Right atrium auricular region (tissue), 2 donors: ENCODE measurements at regions not wholly inside any gene's neighbourhood (a gene's known extent, or its start where the extent isn't known, plus 50 kb on each side); places are given as distances from the start of the nearest gene placed in this dataset.

Experiments
- DNase-seq: peaks from one replicate; pipeline ENCODE4 v3.0.0-alpha.2; 2019; ENCODE audit warnings: low spot score
- H3K27ac ChIP-seq, 2 donors: fragments of 200-600 bp; sonication (generic); 1 replicate in 1 of 2; 2 replicates in 1 of 2; pipeline ENCODE4 v1.5.1; 2016 to 2019
- H3K27me3 ChIP-seq, 2 donors: fragments of 200-600 bp; sonication (generic); one replicate each; pipeline versions ENCODE4 v1.5.1 to v1.6.0; 2017 to 2019
- H3K36me3 ChIP-seq: fragments of 200-600 bp; sonication (generic); one replicate; pipeline ENCODE4 v1.5.1; 2016
- H3K4me1 ChIP-seq, 2 donors: fragments of 200-600 bp; sonication (generic); one replicate each; pipeline versions ENCODE4 v1.5.1 to v1.6.0; 2017 to 2019
- H3K4me3 ChIP-seq, 2 donors: fragments of 200-600 bp; sonication (generic); 1 replicate in 1 of 2; 2 replicates in 1 of 2; pipeline ENCODE4 v1.5.1; 2017 to 2019; ENCODE audit warnings: mild to moderate bottlenecking in 1 of 2, moderate library complexity in 1 of 2
- H3K9me3 ChIP-seq, 2 donors: fragments of 200-600 bp; sonication (generic); one replicate each; pipeline ENCODE4 v1.5.1; 2019
- TF ChIP-seq, protein P1 (sequence below), 2 donors: fragments of 200-600 bp; sonication (generic); IDR thresholded peaks; one replicate each; pipeline ENCODE4 v1.5.1; 2019; ENCODE audit warnings: antibody characterized with exemption in 2 of 2

DNA sequence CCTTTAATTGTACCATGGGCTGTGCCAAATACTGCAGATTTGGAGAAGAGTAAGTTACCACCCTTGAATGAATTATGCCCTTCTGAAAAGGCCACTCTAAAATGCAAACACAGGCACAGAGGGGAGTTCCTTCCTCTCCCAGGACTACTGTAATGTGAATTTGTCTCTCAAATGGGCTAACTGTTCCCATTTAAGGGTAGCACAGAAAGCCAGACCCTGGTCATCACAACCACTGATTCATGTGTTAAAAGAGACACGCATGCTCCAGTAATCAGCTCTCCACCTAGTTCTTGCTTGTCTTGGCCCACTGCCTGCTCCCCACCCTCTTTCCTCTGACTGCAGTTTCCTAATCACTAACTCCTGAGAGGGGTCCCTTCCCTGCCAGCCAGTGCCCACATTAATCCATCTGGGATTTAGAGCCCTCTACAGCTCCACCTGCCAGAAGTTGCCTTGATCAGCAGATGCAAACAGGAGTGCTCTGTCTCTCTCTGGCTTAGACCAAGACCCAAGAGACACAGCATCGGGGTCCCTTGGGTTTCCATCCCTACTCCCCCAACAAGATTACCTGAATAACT is 382.4 kb downstream of the TMEM167A start:
- no peaks in the 10 kb centered on the region for H3K27me3 ChIP-seq
- no peaks in the 10 kb centered on the region for H3K4me1 ChIP-seq
- H3K4me3 ChIP-seq: no peak overlapping the region
- H3K9me3 ChIP-seq: no peaks in the 10 kb centered on the region
- TF ChIP-seq, protein P1, sequence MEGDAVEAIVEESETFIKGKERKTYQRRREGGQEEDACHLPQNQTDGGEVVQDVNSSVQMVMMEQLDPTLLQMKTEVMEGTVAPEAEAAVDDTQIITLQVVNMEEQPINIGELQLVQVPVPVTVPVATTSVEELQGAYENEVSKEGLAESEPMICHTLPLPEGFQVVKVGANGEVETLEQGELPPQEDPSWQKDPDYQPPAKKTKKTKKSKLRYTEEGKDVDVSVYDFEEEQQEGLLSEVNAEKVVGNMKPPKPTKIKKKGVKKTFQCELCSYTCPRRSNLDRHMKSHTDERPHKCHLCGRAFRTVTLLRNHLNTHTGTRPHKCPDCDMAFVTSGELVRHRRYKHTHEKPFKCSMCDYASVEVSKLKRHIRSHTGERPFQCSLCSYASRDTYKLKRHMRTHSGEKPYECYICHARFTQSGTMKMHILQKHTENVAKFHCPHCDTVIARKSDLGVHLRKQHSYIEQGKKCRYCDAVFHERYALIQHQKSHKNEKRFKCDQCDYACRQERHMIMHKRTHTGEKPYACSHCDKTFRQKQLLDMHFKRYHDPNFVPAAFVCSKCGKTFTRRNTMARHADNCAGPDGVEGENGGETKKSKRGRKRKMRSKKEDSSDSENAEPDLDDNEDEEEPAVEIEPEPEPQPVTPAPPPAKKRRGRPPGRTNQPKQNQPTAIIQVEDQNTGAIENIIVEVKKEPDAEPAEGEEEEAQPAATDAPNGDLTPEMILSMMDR (IDR thresholded peaks at IDR 0.05): no peak
- no peak for DNase-seq
- no peak overlapping the region for H3K27ac ChIP-seq
- no peaks in the 10 kb centered on the region for H3K36me3 ChIP-seq

DNA sequence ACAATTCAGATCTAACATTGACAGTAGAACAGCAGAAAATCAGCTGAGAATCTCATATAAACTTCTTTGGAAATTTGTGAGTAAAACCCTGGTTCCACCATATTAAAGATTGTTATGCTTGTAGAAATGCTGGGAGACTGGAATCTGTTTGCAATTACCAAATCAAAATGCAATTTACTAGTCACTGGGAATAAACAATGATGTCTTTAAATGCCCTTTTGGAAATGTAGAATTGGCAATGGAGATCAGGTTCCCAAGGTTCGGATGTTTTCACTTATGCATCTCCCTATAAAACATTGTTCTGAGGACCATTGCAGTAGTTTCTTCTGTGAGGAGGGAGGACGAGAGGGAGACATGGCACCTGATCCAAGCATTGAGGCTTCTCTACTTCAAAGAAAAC is 384.4 kb downstream of the TMEM167A start:
- Histone ChIP-seq H3K4me1 (no peaks in the 10 kb centered on the region), H3K27me3 (no peaks in the 10 kb centered on the region), H3K27ac (no peak overlapping the region), H3K4me3 (no peak overlapping the region), H3K36me3 (no peaks in the 10 kb centered on the region), H3K9me3 (no peaks in the 10 kb centered on the region)
- TF ChIP-seq, protein P1 (IDR thresholded peaks at IDR 0.05): no peak
- no peak for DNase-seq

DNA sequence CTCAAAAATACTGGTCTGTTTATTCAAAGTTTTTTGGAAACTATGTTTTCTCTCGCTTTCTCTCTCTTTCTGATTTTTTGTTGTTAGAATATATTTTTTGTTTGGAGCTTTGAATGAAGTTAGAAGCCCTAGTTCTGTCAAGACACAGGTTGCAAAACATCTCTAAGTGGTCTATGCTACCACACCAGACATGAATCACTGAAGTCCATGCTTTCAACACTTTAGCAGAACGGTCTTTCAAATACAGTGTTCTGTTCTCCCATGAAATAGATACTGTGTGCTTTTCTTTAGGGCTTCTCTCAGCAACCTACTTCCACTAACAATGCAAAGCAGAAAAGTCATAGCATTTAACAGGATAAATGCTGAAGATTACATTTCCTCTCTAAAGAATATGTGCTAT is 392.5 kb downstream of the TMEM167A start:
- Histone ChIP-seq H3K36me3 (no peaks in the 10 kb centered on the region), H3K4me1 (no peaks in the 10 kb centered on the region), H3K27ac (no peak overlapping the region), H3K27me3 (no peaks in the 10 kb centered on the region), H3K9me3 (no peaks in the 10 kb centered on the region), H3K4me3 (no peak overlapping the region)
- TF ChIP-seq, protein P1 (IDR thresholded peaks at IDR 0.05): no peak
- no peak for DNase-seq

- no peaks in the 10 kb centered on the region for H3K4me1 ChIP-seq
- no peak overlapping the region for H3K4me3 ChIP-seq
- H3K27ac ChIP-seq: no peak overlapping the region
- TF ChIP-seq, protein P1 (IDR thresholded peaks at IDR 0.05): no peak
- H3K36me3 ChIP-seq: no peaks in the 10 kb centered on the region
- no peaks in the 10 kb centered on the region for H3K9me3 ChIP-seq
- no peak for DNase-seq
- H3K27me3 ChIP-seq: no peaks in the 10 kb centered on the region
These were observed 393.0 kb downstream of the TMEM167A start for GRCh38 chr5:82684165-82684564.

- no peaks in the 10 kb centered on the region for H3K36me3 ChIP-seq
- TF ChIP-seq, protein P1 (IDR thresholded peaks at IDR 0.05): no peak
- no peaks in the 10 kb centered on the region for H3K9me3 ChIP-seq
- H3K27ac ChIP-seq: no peak overlapping the region
- H3K4me3 ChIP-seq: no peak overlapping the region
- no peaks in the 10 kb centered on the region for H3K27me3 ChIP-seq
- no peaks in the 10 kb centered on the region for H3K4me1 ChIP-seq
- no peak for DNase-seq
These were observed 397.5 kb downstream of the TMEM167A start for GRCh38 chr5:82679660-82680059.

DNA sequence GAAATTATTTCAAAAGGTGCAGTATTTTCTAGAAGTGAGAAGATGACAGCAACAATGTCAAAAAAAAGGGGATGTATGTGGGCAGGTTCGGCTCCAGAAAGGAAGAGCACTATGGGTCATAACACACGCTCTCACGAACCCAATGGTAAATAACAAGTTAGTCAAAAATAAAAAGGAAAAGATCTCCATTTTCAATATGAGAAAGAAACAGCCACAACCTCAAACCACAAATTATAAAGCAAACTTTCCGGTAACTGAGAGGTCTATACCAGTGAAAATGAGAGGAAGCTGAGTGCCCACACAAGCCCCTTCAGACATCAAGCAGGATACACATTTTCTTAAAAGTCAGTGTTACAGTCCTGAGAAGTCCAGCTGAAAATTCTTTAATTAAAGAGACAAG is 398.5 kb upstream of the RPS23 start:
- Histone ChIP-seq H3K4me1 (no peaks in the 10 kb centered on the region), H3K4me3 (no peak overlapping the region), H3K36me3 (no peaks in the 10 kb centered on the region), H3K27ac (no peak overlapping the region), H3K27me3 (no peaks in the 10 kb centered on the region), H3K9me3 (no peaks in the 10 kb centered on the region)
- TF ChIP-seq, protein P1 (IDR thresholded peaks at IDR 0.05): no peak
- DNase-seq: no peak
